ENCODE measurements at regions not wholly inside any gene's neighbourhood (a gene's known extent, or its start where the extent isn't known, plus 50 kb on each side); places are given as distances from the start of the nearest gene placed in this dataset.
A peak's percentile ranks its signal among the peaks of the same experiment; 100 is the strongest.

GRCh38 chr2:9773903-9774239 is 69.4 kb upstream of the TAF1B start:
- peak in 1 of 8 experiments; percentile 4 for ATAC-seq (replicated peaks in 6 of 8)
- Histone ChIP-seq H3K27ac (no peak overlapping the region), H3K4me3 (no peak overlapping the region), H3K4me1 (replicated peaks in 1 of 2) (peaks cover 42 to 54% of the 10 kb centered on the region in 2 donors)
- 0 to 65% (median 43%) methylated on average over 1 to 3 of the region's 3 CpGs; no CpG with 5 or more reads in 1 of the 10 experiments for WGBS, 10 experiments
- in situ Hi-C loops (cut with MboI; ENCODE audit: low pct_unique_long_range_greater_than_20kb in 2 of 9, low sequenced_read_pairs in 9 of 9, unreplicated experiment in 9 of 9), result no loop called here

GRCh38 chr2:9774266-9774665 is 69.0 kb upstream of the TAF1B start:
- 30 to 90% (median 73%) methylated on average over 1 to 3 of the region's 12 CpGs; no CpG with 5 or more reads in 4 of the 10 experiments for WGBS, 10 experiments
- Histone ChIP-seq H3K4me1 (replicated peaks in 1 of 2) (peaks cover 42 to 54% of the 10 kb centered on the region in 2 donors), H3K4me3 (no peak overlapping the region), H3K27ac (no peak overlapping the region)
- in situ Hi-C loops (cut with MboI; ENCODE audit: low pct_unique_long_range_greater_than_20kb in 2 of 9, low sequenced_read_pairs in 9 of 9, unreplicated experiment in 9 of 9), result no loop called here
- no peak for ATAC-seq (replicated peaks in 6 of 8)

GRCh38 chr2:9775351-9775750 is 67.9 kb upstream of the TAF1B start:
- no peak overlapping the region for H3K4me3 ChIP-seq
- H3K4me1 ChIP-seq (replicated peaks in 1 of 2), result peaks cover 33 to 44% of the 10 kb centered on the region in 2 donors
- no peak overlapping the region for H3K27ac ChIP-seq
- ATAC-seq (replicated peaks in 6 of 8), result no peak
- in situ Hi-C loops (cut with MboI; ENCODE audit: low pct_unique_long_range_greater_than_20kb in 2 of 9, low sequenced_read_pairs in 9 of 9, unreplicated experiment in 9 of 9), result no loop called here
- WGBS, 10 experiments, result 80 to 100% (median 100%) methylated on average over 1 to 7 of the region's 9 CpGs; no CpG with 5 or more reads in 4 of the 10 experiments

- Histone ChIP-seq H3K4me1 (replicated peaks in 1 of 2) (peaks cover 25 to 36% of the 10 kb centered on the region in 2 donors), H3K27ac (no peak overlapping the region), H3K4me3 (no peak overlapping the region)
- no peak for ATAC-seq (replicated peaks in 6 of 8)
- 67 to 100% (median 80%) methylated on average over 1 to 4 of the region's 9 CpGs; no CpG with 5 or more reads in 1 of the 10 experiments for WGBS, 10 experiments
- in situ Hi-C loops (cut with MboI; ENCODE audit: low pct_unique_long_range_greater_than_20kb in 2 of 9, low sequenced_read_pairs in 9 of 9, unreplicated experiment in 9 of 9), result no loop called here
Measured at GRCh38 chr2:9775999-9776712, 67.1 kb upstream of the TAF1B start.

- ATAC-seq (replicated peaks in 6 of 8), result no peak
Measured at GRCh38 chr2:9777081-9777480, 66.2 kb upstream of the TAF1B start.

GRCh38 chr2:9778012-9778411 is 65.3 kb upstream of the TAF1B start:
- in situ Hi-C loops (cut with MboI; ENCODE audit: low pct_unique_long_range_greater_than_20kb in 2 of 9, low sequenced_read_pairs in 9 of 9, unreplicated experiment in 9 of 9), result no loop called here
- peak in 4 of 8 experiments; percentile 23 to 59 (median 34) for ATAC-seq (replicated peaks in 6 of 8)
- Histone ChIP-seq H3K4me3 (no peak overlapping the region), H3K4me1 (replicated peaks in 1 of 2) (peaks cover 24 to 30% of the 10 kb centered on the region in 2 donors), H3K27ac (no peak overlapping the region)
- 81 to 100% (median 93%) methylated on average over 1 to 5 of the region's 9 CpGs; no CpG with 5 or more reads in 5 of the 10 experiments for WGBS, 10 experiments

More at GRCh38 chr2:9777081-9777480, 66.2 kb upstream of the TAF1B start:
- peaks cover 20 to 31% of the 10 kb centered on the region in 2 donors for H3K4me1 ChIP-seq (replicated peaks in 1 of 2)
- WGBS, 10 experiments, result 80 to 89% (median 80%) methylated on average over 1 to 3 of the region's 6 CpGs; no CpG with 5 or more reads in 7 of the 10 experiments
- no peak overlapping the region for H3K27ac ChIP-seq
- H3K4me3 ChIP-seq, result no peak overlapping the region
- in situ Hi-C loops (cut with MboI; ENCODE audit: low pct_unique_long_range_greater_than_20kb in 2 of 9, low sequenced_read_pairs in 9 of 9, unreplicated experiment in 9 of 9), result no loop called here

- ATAC-seq (replicated peaks in 6 of 8), result peak in 7 of 8 experiments; percentile 29 to 75 (median 37)
Measured at GRCh38 chr2:9778471-9779316, 64.6 kb upstream of the TAF1B start.

GRCh38 chr2:9779596-9780264 is 63.5 kb upstream of the TAF1B start:
- WGBS, 10 experiments, result 42 to 100% (median 83%) methylated on average over 2 to 10 of the region's 14 CpGs; no CpG with 5 or more reads in 1 of the 10 experiments

More at GRCh38 chr2:9778471-9779316, 64.6 kb upstream of the TAF1B start:
- in situ Hi-C loops (cut with MboI; ENCODE audit: low pct_unique_long_range_greater_than_20kb in 2 of 9, low sequenced_read_pairs in 9 of 9, unreplicated experiment in 9 of 9), result no loop called here
- H3K4me1 ChIP-seq (replicated peaks in 1 of 2), result peaks cover 21 to 25% of the 10 kb centered on the region in 2 donors
- peak overlapping the region in 1 of 2 donors; percentile 4 for H3K27ac ChIP-seq
- WGBS, 10 experiments, result 0 to 100% (median 70%) methylated on average over 1 to 6 of the region's 17 CpGs; no CpG with 5 or more reads in 3 of the 10 experiments
- no peak overlapping the region for H3K4me3 ChIP-seq

GRCh38 chr2:9780368-9781130 is 62.7 kb upstream of the TAF1B start:
- in situ Hi-C loops (cut with MboI; ENCODE audit: low pct_unique_long_range_greater_than_20kb in 2 of 9, low sequenced_read_pairs in 9 of 9, unreplicated experiment in 9 of 9), result no loop called here
- WGBS, 10 experiments, result 33 to 95% (median 79%) methylated on average over 2 to 9 of the region's 10 CpGs
- H3K4me3 ChIP-seq, result no peak overlapping the region
- peaks cover 21% of the 10 kb centered on the region in 2 donors for H3K4me1 ChIP-seq (replicated peaks in 1 of 2)
- H3K27ac ChIP-seq, result no peak overlapping the region
- ATAC-seq (replicated peaks in 6 of 8), result no peak

More at GRCh38 chr2:9779596-9780264, 63.5 kb upstream of the TAF1B start:
- Histone ChIP-seq H3K27ac (no peak overlapping the region), H3K4me1 (replicated peaks in 1 of 2) (peaks cover 21% of the 10 kb centered on the region in 2 donors), H3K4me3 (no peak overlapping the region)
- ATAC-seq (replicated peaks in 6 of 8), result no peak
- in situ Hi-C loops (cut with MboI; ENCODE audit: low pct_unique_long_range_greater_than_20kb in 2 of 9, low sequenced_read_pairs in 9 of 9, unreplicated experiment in 9 of 9), result no loop called here

- Histone ChIP-seq H3K4me1 (replicated peaks in 1 of 2) (peaks cover 21% of the 10 kb centered on the region in 2 donors), H3K4me3 (no peak overlapping the region), H3K27ac (no peak overlapping the region)
- in situ Hi-C loops (cut with MboI; ENCODE audit: low pct_unique_long_range_greater_than_20kb in 2 of 9, low sequenced_read_pairs in 9 of 9, unreplicated experiment in 9 of 9), result no loop called here
- ATAC-seq (replicated peaks in 6 of 8), result peak in 1 of 8 experiments; percentile 49
- 36 to 100% (median 96%) methylated on average over 1 to 7 of the region's 9 CpGs; no CpG with 5 or more reads in 2 of the 10 experiments for WGBS, 10 experiments
Measured at GRCh38 chr2:9781252-9781651, 62.0 kb upstream of the TAF1B start.

GRCh38 chr2:9782197-9782719 is 61.0 kb upstream of the TAF1B start:
- ATAC-seq (replicated peaks in 6 of 8), result peak in 5 of 8 experiments; percentile 61 to 74 (median 71)
- H3K27ac ChIP-seq, result no peak overlapping the region
- WGBS, 10 experiments, result 61 to 100% (median 73%) methylated on average over 1 to 7 of the region's 8 CpGs; no CpG with 5 or more reads in 2 of the 10 experiments
- in situ Hi-C loops (cut with MboI; ENCODE audit: low pct_unique_long_range_greater_than_20kb in 2 of 9, low sequenced_read_pairs in 9 of 9, unreplicated experiment in 9 of 9), result no loop called here
- no peak overlapping the region for H3K4me3 ChIP-seq
- H3K4me1 ChIP-seq (replicated peaks in 1 of 2), result peaks cover 21% of the 10 kb centered on the region in 2 donors

- H3K4me1 ChIP-seq (replicated peaks in 1 of 2), result no peaks in the 10 kb centered on the region
- no peak overlapping the region for H3K27ac ChIP-seq
- no peak for ATAC-seq (replicated peaks in 6 of 8)
- in situ Hi-C loops (cut with MboI; ENCODE audit: low pct_unique_long_range_greater_than_20kb in 2 of 9, low sequenced_read_pairs in 9 of 9, unreplicated experiment in 9 of 9), result no loop called here
- WGBS, 10 experiments, result 80 to 100% (median 100%) methylated on average over 1 to 6 of the region's 10 CpGs; no CpG with 5 or more reads in 5 of the 10 experiments
- H3K4me3 ChIP-seq, result no peak overlapping the region
Measured at GRCh38 chr2:9789371-9789770, 53.9 kb upstream of the TAF1B start.
